Heart right ventricle (tissue), 16 donors: ENCODE measurements at regions not wholly inside any gene's neighbourhood (a gene's known extent, or its start where the extent isn't known, plus 50 kb on each side); places are given as distances from the start of the nearest gene placed in this dataset.

Experiments used
- ATAC-seq, 8 donors: fragments of 200-7000 bp; cut with Tn5 transposase; one replicate each; pipeline ENCODE4 v1.9.1; 2020; ENCODE audit warnings: mild to moderate bottlenecking in 8 of 8, moderate library complexity in 8 of 8, moderate number of reproducible peaks in 1 of 8
- DNase-seq, 2 donors: peaks; one replicate each; pipeline ENCODE4 v3.0.0-alpha.2; 2020
- H3K27ac ChIP-seq, 10 donors: fragments of 200-600 bp; sonication (generic) in 2 of 10; one replicate each; pipeline versions ENCODE4 v1.5.0 to v1.8.0; 2020 to 2022; ENCODE audit warnings: mild to moderate bottlenecking in 3 of 10
- H3K27me3 ChIP-seq, 7 donors: fragments of 200-600 bp; one replicate each; pipeline ENCODE4 v1.8.0; 2021 to 2022; ENCODE audit warnings: mild to moderate bottlenecking in 2 of 7
- H3K36me3 ChIP-seq, 9 donors: fragments of 200-600 bp; sonication (generic) in 1 of 9; one replicate each; pipeline versions ENCODE4 v1.5.0 to v1.8.0; 2020 to 2022; ENCODE audit warnings: mild to moderate bottlenecking in 2 of 9
- H3K4me1 ChIP-seq, 9 donors: fragments of 200-600 bp; sonication (generic) in 1 of 9; one replicate each; pipeline versions ENCODE4 v1.5.0 to v1.8.0; 2020 to 2022; ENCODE audit warnings: mild to moderate bottlenecking in 4 of 9
- H3K4me3 ChIP-seq, 10 donors: fragments of 200-600 bp; sonication (generic) in 2 of 10; one replicate each; pipeline versions ENCODE4 v1.5.0 to v1.8.0; 2020 to 2022; ENCODE audit warnings: mild to moderate bottlenecking in 7 of 10, moderate library complexity in 2 of 10
- H3K9me3 ChIP-seq, 11 donors: fragments of 200-600 bp in 10 of 11; sonication (generic) in 2 of 11; one replicate each; pipeline versions ENCODE4 v1.5.0 to v1.8.0; 2013 to 2022; ENCODE audit warnings: mild to moderate bottlenecking in 2 of 11, control low read depth in 1 of 11, moderate library complexity in 1 of 11
- CTCF ChIP-seq, 9 donors: fragments of 200-600 bp; sonication (generic) in 2 of 9; IDR thresholded peaks; one replicate each; pipeline versions ENCODE4 v1.5.0 to v1.8.0; 2021 to 2022; ENCODE audit warnings: antibody characterized with exemption in 9 of 9, mild to moderate bottlenecking in 5 of 9, moderate library complexity in 1 of 9
- WGBS, 2 donors: extraction: QIAGEN DNeasy Blood & Tissue Kit; methylation state at CpG; one replicate each; pipeline ENCODE4 v1.1.7; 2013; ENCODE audit warnings: inconsistent platforms in 1 of 2; 5-methylcytosine and 5-hydroxymethylcytosine counted together
- intact Hi-C, 10 donors: fragments of 100-400 bp; cut with DNase I; formaldehyde crosslinking; loops; one replicate each; pipeline versions ENCODE4 v1.11.1 to v1.14.2; 2022
- donor health status: Arrhythmogenic right ventricular cardiomyopathy.
- donor health status: ischemic (EF 13 %, LVEDD 7.1; RV severe dilation, severe dysfunction).
- donor health status: healthy with polysubstance abuse.
- donor health status: DM: no; HTN: yes; CAD: no.
- donor health status: DM: no; HTN: no; CAD: no.
- donor health status: ischemic (EF 25% LVEDD 6.9; RV normal size, moderate dysfunction).
- donor health status: ischemic (EF 25% LVEDD 5.7; RV mildly dilated, moderate dysfunction).
- donor health status: healthy.
- donor health status: DM: yes; HTN: yes; CAD: no.
- donor health status: Ischemic cardiomyopathy.
- donor health status: ischemic (EF 35%, LVEDD 5.7; RV mildly dilated, moderate dysfunction).
- donor health status: nonischemic (EF 11% LVEDD 7.7; RV severe dilation, severe dysfunction).
- donor health status: DM: yes; HTN: yes; CAD: no.
- donor health status: PGD.
- donor health status: ischemic (EF 29% LVEDD 5.4; RV normal size, mild dysfunction).
- donor health status: nonischemic (EF 23%, LVEDD 6.1; RV moderate dilation, normal function).

- no peak for TF ChIP-seq CTCF (IDR thresholded peaks at IDR 0.05)
- Histone ChIP-seq H3K27me3 (no peaks in the 10 kb centered on the region), H3K4me3 (no peak overlapping the region), H3K27ac (no peak overlapping the region), H3K9me3 (no peaks in the 10 kb centered on the region), H3K4me1 (peaks cover 0 to 4% (median 0%) of the 10 kb centered on the region in 9 donors), H3K36me3 (no peaks in the 10 kb centered on the region)
- intact Hi-C loops = no loop called here
- peak in 3 of 8 donors; percentile 44 to 73 (median 60) for ATAC-seq
- WGBS, 2 donors = 78 to 79% methylated on average over 7 of the region's 7 CpGs
- DNase-seq = no peak
Measured at GRCh38 chr1:94684690-94685250, 135.4 kb upstream of the SLC44A3 start.

GRCh38 chr1:94683886-94684285 is 136.3 kb upstream of the SLC44A3 start:
- intact Hi-C loops = no loop called here
- no peaks in the 10 kb centered on the region for H3K9me3 ChIP-seq
- no peaks in the 10 kb centered on the region for H3K36me3 ChIP-seq
- no peak overlapping the region for H3K27ac ChIP-seq
- H3K4me3 ChIP-seq = no peak overlapping the region
- ATAC-seq (no peak), DNase-seq (no peak)
- WGBS, 2 donors = 76 to 85% methylated on average over 6 of the region's 6 CpGs
- no peaks in the 10 kb centered on the region for H3K27me3 ChIP-seq
- H3K4me1 ChIP-seq = peaks cover 0 to 3% (median 0%) of the 10 kb centered on the region in 9 donors
- TF ChIP-seq CTCF (IDR thresholded peaks at IDR 0.05) = no peak

- H3K4me1 ChIP-seq = no peaks in the 10 kb centered on the region
- H3K36me3 ChIP-seq = no peaks in the 10 kb centered on the region
- intact Hi-C loops = no loop called here
- no peak for TF ChIP-seq CTCF (IDR thresholded peaks at IDR 0.05)
- no peaks in the 10 kb centered on the region for H3K27me3 ChIP-seq
- H3K27ac ChIP-seq = no peak overlapping the region
- ATAC-seq = no peak
- WGBS, 2 donors = 63 to 70% methylated on average over 3 of the region's 3 CpGs
- DNase-seq = no peak
- no peak overlapping the region for H3K4me3 ChIP-seq
- H3K9me3 ChIP-seq = no peaks in the 10 kb centered on the region
Measured at GRCh38 chr1:94680039-94680377, 138.4 kb upstream of the F3 start.

- H3K27ac ChIP-seq = no peak overlapping the region
Measured at GRCh38 chr1:94679332-94680038, 137.9 kb upstream of the F3 start.

More at GRCh38 chr1:94679332-94680038, 137.9 kb upstream of the F3 start:
- no peak for TF ChIP-seq CTCF (IDR thresholded peaks at IDR 0.05)
- Histone ChIP-seq H3K36me3 (no peaks in the 10 kb centered on the region), H3K9me3 (no peaks in the 10 kb centered on the region), H3K4me1 (no peaks in the 10 kb centered on the region), H3K4me3 (no peak overlapping the region), H3K27me3 (no peaks in the 10 kb centered on the region)
- WGBS, 2 donors = 72 to 79% methylated on average over 4 of the region's 4 CpGs
- DNase-seq (peak; percentile 43 to 57), ATAC-seq (peak; percentile 23 to 88 (median 74))
- intact Hi-C loops = loop anchor here in 1 of 10 donors (10.0 kb wide), 1 partner anchor 115 kb away; no protein-coding TSS in a partner anchor
